ENCODE measurements at regions not wholly inside any gene's neighbourhood (a gene's known extent, or its start where the extent isn't known, plus 50 kb on each side); places are given as distances from the start of the nearest gene placed in this dataset.

- in situ Hi-C loops (cut with HindIII; ENCODE audit: low sequenced_read_pairs), result no loop called here
- DNase-seq (ENCODE audit: low read depth), result no peak
- TF ChIP-seq, protein P1, sequence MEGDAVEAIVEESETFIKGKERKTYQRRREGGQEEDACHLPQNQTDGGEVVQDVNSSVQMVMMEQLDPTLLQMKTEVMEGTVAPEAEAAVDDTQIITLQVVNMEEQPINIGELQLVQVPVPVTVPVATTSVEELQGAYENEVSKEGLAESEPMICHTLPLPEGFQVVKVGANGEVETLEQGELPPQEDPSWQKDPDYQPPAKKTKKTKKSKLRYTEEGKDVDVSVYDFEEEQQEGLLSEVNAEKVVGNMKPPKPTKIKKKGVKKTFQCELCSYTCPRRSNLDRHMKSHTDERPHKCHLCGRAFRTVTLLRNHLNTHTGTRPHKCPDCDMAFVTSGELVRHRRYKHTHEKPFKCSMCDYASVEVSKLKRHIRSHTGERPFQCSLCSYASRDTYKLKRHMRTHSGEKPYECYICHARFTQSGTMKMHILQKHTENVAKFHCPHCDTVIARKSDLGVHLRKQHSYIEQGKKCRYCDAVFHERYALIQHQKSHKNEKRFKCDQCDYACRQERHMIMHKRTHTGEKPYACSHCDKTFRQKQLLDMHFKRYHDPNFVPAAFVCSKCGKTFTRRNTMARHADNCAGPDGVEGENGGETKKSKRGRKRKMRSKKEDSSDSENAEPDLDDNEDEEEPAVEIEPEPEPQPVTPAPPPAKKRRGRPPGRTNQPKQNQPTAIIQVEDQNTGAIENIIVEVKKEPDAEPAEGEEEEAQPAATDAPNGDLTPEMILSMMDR (IDR thresholded peaks at IDR 0.05; ENCODE audit: low read depth, low read length, missing control alignments), result no peak
- no peak overlapping the region for H3K4me3 ChIP-seq (ENCODE audit: low read depth, low read length)
Measured at GRCh38 chr5:88049737-88050136, 218.9 kb downstream of the TMEM161B start.

DNA sequence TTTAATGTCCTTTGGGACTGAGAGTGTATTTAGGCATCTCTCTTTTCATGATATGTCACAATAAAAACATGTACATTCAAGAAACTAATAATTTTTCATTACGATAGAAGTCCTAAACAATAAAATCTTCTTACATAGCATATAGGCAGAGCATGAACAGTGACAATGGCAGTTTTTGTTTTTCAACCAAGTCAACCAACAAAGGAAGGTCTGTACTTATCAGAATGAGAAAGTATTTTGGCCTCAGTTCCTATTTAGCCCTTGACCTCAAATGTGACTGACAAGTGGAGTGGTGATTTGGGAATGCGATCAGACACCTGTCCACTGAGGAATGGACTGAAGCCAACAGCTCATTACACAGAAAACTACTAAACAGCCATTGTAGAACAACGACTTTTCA lies 219.5 kb downstream of the TMEM161B start:
- in situ Hi-C loops (cut with HindIII; ENCODE audit: low sequenced_read_pairs), result no loop called here
- no peak for DNase-seq (ENCODE audit: low read depth)

DNA sequence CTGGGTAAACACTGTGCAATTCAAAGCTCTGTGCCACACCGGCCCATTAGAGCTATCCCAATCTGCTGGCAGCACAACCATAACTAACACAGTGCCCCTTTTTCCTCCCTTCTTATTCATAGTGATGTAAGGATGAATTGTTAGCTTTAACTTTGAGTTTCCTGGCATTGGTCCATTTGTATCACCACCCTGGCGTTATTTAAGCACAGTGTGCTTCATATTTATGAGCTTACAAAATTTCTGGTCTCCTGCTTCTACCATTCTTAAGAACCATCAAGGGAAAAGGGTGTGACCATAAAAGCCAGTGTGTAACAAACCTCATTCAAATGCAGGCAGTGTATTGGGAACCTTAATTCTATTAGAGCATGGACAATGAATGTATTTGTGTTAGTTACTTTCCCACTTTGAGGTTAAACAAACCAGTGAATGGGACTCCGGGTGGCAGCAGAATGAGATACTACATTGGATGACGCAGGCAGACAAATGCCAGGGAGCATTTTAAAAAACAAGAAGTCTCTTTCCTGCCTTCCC lies 222.6 kb downstream of the TMEM161B start:
- H3K4me3 ChIP-seq (ENCODE audit: low read depth, low read length), result no peak overlapping the region
- TF ChIP-seq, protein P1 (IDR thresholded peaks at IDR 0.05; ENCODE audit: low read depth, low read length, missing control alignments), result no peak
- DNase-seq (ENCODE audit: low read depth), result no peak
- in situ Hi-C loops (cut with HindIII; ENCODE audit: low sequenced_read_pairs), result no loop called here

More for the DNA sequence above, 219.5 kb downstream of the TMEM161B start:
- TF ChIP-seq, protein P1 (IDR thresholded peaks at IDR 0.05; ENCODE audit: low read depth, low read length, missing control alignments), result no peak
- H3K4me3 ChIP-seq (ENCODE audit: low read depth, low read length), result no peak overlapping the region

DNA sequence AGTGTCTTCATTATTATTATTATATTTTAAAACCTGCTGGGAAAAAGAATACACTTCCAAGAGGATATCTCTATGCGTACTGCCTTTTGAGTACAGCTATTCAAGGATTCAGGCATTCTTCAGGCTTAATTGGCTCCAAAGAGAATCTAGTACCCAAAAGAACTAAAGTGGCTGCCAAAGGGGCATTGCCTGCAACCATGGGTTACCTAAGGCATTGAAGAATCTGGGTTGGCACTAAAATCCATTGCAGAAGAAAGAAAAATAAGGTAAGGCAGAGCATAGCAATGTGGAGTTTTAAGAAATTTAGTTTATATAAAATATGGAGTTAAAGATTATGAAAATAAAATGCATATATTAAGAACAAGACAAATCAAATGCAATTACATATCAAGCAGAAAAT lies 223.5 kb downstream of the TMEM161B start:
- DNase-seq (ENCODE audit: low read depth), result no peak
- TF ChIP-seq, protein P1 (IDR thresholded peaks at IDR 0.05; ENCODE audit: low read depth, low read length, missing control alignments), result no peak
- H3K4me3 ChIP-seq (ENCODE audit: low read depth, low read length), result no peak overlapping the region
- in situ Hi-C loops (cut with HindIII; ENCODE audit: low sequenced_read_pairs), result no loop called here

DNA sequence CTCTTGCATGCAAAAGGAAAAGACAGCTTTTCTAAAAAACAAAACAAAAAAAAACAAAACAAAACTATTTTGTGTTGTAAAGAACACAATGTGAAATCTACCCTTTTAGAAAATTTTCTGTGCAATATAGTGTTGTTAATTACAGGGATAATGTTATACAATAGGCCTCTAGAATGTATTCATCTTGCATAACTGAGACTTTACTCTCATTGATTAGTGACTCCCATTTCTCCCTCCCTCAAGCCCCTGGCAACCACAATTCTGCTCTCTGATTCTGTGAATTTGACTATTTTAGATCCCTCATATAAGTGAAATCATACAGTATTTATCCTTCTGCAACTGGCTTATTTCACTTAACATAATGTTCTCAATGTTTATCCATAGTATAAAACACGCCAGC lies 234.1 kb downstream of the TMEM161B start:
- no peak overlapping the region for H3K4me3 ChIP-seq (ENCODE audit: low read depth, low read length)
- in situ Hi-C loops (cut with HindIII; ENCODE audit: low sequenced_read_pairs), result no loop called here
- TF ChIP-seq, protein P1 (IDR thresholded peaks at IDR 0.05; ENCODE audit: low read depth, low read length, missing control alignments), result no peak
- DNase-seq (ENCODE audit: low read depth), result no peak

GRCh38 chr5:88033191-88033590 lies 235.5 kb downstream of the TMEM161B start:
- TF ChIP-seq, protein P1 (IDR thresholded peaks at IDR 0.05; ENCODE audit: low read depth, low read length, missing control alignments), result no peak
- in situ Hi-C loops (cut with HindIII; ENCODE audit: low sequenced_read_pairs), result no loop called here
- DNase-seq (ENCODE audit: low read depth), result no peak
- H3K4me3 ChIP-seq (ENCODE audit: low read depth, low read length), result no peak overlapping the region

Data from astrocyte of the cerebellum (primary cell).